RKO (cell line): ENCODE measurements at regions not wholly inside any gene's neighbourhood (a gene's known extent, or its start where the extent isn't known, plus 50 kb on each side); places are given as distances from the start of the nearest gene placed in this dataset.

Source experiments
- DNase-seq: peaks from one replicate; pipeline ENCODE4 v3.0.0-alpha.2; 2016; ENCODE audit warnings: low spot score

DNA sequence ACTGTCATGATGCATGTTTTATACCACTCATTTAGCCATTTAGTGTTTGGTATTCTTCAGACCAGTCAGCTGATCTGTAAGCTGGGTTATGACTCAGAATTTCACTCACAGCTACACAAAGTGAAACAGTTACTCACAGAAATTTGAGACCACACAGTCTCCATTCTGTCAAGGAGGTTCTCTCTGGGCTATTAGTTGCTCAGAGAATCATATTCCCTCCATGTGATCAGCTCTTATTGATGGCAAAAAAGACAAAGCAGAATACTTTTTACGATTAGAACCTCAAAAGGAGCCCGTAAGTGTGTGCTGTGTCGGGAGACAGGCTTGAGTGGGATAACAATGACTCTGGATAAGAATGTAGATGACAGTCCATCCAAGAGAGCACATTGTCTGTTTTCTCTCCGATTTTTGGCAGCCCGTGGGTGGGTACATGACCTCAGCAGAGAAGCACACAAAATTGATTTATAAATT is 277.6 kb upstream of the SORCS1 start:
- DNase-seq = peak; percentile 53

DNA sequence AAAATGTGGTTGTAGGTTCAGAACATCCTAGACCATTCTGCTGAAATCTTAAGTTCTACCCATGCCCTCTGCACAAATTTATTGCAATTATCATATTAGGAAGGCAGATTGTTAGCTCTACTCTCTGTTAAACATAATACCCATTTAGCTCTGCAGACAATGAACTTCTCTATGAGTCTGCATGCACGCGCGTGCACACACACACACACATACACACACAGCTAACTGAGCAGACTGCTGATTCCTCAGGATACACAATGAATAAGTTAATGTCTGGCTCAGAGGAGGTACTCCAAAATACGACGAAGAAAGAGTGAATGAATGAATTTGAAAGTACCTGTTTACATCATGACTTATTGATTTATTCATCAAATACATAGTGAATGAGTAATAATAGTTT is 276.2 kb upstream of the SORCS1 start:
- DNase-seq = no peak

DNA sequence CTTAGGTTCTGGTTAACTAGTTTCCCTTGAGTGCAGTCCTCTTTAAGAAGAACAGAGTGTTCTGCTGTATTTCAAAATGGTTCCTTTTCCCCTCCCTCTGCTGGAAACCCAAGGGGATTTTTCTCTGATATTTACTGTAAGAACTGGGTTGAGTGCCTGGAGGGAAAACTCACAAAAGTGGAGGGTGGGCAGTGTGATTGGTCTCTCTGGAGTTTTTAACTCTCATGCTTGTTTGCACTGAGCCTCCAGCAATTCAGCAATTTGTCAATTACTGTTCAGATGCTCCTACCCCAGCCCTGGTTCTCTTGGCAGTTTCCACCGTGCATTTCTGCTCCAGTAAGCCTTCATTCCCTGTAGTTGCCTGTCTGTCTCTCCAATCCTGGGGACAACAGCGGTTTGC is 273.4 kb upstream of the SORCS1 start:
- DNase-seq = no peak

DNA sequence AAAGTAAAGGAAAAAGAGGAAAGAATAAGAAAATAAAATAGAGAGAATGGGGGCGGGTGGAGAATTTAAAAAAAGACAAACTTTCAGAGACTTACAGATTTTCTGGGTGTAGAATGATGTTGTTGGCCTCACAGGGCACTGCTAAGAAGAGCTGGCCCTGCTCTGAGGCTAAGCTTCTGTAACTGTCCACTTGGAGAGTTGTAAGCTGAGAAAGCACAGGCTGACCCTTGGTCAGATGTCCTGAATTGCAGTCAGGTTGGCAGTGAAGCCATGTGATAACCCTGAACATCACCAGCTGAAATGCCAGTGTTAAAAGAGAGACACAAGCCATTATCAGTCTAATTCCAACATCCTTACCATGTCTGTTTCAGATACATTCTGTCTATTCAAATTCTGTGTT is 272.1 kb upstream of the SORCS1 start:
- DNase-seq = no peak

DNA sequence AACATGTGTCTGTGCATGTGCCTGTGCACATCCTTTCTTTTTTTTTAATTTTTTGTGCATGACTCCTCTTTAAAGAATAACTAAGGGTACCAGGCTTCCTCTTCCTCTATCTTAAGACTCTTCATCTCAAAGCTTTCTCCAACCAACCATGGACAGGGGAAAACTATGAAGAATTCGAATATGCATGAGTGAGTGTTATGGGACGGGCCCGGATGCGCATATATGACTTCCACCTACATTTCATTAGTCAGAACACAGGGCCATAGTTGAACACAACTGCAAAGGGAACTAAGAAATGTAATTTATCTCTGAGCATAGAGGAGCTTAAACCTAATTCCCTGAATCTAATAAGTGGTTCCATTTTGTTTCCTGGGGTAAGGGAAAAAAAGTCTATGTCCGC is 270.3 kb upstream of the SORCS1 start:
- no peak for DNase-seq

DNA sequence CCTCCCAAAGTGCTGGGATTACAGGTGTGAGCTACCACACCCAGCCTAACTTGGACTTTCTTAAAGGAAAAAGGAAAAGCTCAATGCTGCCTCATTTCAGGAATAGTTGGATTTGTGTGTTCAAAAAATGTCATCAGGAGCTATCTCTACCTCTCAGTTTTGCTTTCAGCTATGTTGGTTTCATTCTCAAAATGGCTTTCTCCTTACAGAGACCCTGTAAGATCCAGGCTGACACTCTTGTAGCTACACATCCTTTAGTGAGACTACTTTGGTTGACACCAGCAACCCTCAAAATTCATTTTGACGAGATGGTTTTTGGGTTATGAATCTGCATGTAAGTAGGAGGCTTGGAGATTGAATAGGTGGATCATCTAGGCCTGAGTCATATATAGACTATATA is 269.7 kb upstream of the SORCS1 start:
- no peak for DNase-seq

DNA sequence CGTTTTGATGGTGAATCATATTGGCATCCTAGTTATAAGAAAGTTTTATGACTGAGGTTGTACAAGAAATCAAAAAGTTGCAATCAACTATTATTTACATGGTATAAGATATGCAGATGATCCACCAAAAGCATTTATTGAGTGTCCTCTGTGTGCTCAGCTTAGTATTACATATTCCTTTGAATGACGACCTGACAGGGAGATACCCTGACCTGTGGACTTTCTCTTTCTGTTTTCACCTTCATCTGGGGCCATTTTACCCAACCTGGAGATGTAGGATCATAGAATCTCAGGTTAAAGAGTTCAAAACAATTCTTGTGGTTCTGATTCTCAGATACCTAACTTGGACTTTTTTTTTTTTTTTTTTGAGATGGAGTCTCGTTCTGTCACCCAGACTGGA is 269.1 kb upstream of the SORCS1 start:
- no peak for DNase-seq

DNA sequence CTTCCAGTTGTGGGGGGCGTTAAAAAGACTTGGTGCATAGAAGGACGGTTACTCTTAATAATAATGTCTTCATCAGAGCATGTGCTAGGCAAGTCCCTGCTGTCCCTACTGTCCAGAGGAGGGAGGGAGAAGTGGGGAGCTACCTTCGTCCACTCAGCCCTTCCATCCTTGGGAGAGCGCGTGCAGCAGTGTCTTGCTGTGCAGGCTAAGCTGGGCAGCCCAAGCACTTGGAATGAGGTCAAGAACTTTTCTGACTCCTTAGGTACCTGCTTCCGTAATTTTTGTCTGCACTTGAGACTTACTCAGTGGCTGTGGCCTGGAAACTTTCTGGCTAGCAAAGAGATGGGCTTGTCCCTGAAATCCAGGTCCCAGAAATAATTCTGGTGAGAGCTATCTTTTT is 265.9 kb upstream of the SORCS1 start:
- DNase-seq = no peak

DNA sequence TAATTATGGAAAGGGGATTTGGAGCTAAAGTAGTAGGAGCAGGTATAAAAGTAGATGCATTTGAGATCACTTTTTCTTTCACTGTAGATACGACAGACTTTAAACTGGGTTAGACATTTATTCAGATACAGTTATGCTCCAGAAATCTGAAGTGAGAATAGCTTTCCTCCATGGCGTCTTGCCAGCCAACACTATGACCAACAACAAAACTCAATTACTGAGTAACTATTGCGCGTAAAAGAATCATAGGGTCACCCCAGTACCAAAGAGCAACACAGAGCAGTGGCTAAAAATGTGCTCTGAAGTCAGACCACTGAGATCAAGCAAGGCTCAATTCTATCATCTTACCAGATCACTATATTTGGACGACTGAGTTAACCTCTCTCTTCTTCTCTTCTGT is 262.5 kb upstream of the SORCS1 start:
- DNase-seq = no peak

DNA sequence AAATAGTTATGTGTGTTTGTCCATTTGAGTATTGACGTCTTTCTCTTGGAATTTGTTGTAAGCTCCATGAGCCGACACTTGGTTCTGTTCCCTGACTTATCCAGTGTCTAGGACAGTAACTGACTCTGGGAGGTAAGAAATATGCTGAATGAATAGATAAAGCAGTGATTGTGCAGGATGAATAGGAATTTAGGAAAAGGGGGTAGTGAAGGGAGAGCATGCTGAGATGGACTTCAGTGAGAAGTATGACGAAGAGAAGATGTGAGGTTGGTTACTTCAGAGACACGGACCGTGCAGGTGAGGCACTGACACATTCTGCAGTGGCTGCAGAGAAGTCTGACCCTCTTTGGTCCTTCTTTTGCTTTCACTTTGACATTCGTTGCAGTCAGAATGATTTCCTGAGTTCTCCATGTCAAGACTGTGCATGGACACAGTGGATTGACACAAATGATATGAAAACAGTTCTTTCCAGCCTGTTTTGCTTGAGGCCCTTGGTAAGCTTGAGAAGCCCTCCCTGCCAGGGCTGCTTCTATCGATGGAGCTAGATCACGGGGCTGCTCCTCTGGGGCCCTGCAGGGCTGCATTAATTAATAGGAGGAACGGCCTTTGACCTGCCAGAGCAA is 261.5 kb upstream of the SORCS1 start:
- DNase-seq = no peak

DNA sequence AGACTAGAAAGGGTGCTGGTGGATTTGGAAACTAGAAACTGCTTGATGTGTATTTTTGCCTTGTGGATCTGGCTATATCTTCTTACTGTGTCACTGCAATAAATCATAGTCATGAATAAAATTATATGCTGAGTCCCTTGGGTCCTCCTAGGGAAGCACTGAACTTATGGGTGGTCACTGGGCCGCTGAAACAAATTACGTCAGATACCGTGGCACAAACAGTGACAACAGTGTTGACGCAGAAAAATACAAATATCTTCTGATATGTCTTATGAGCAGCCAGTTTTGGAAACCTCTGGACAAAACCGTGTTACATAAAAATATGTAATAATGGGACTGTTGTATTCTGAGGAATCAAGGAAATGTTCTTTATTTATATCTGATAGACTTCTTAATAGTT is 260.1 kb upstream of the SORCS1 start:
- no peak for DNase-seq

DNA sequence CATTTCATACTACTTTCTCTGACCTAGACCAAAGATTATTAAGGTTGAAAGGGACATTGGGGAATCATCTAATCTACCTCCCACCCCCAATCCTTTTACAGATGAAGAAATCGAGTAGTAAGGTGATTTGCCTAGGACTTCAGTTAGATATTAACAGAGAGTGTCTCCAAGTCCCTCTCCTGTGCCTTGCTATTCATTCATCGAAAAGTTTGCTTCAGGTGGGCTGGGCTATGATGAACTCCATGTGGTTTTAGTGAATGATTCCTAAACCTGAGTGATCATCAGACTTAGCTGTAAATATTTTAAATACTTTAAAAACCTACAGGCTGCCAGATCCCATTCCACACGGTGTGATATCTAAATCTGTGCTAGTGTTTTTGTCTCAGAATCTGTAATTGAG is 259.4 kb upstream of the SORCS1 start:
- DNase-seq = no peak

DNA sequence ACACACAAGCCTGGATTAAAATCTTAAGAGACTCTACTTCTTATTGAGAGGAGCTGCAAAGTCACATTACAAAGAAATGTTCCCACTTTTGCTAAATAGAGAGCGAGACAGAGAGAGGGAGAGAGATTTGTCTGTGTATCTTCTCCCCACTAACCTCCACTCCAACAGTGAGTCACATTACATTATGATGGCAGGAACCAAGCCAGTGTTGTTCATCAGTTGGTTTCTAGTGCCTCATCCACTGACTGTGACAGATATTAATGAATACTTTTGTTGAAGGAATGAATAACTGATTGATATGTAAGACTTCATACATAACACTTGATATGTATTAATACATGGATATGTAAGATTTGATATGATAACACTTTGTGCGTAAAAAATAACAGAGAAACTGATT is 258.2 kb upstream of the SORCS1 start:
- no peak for DNase-seq

DNA sequence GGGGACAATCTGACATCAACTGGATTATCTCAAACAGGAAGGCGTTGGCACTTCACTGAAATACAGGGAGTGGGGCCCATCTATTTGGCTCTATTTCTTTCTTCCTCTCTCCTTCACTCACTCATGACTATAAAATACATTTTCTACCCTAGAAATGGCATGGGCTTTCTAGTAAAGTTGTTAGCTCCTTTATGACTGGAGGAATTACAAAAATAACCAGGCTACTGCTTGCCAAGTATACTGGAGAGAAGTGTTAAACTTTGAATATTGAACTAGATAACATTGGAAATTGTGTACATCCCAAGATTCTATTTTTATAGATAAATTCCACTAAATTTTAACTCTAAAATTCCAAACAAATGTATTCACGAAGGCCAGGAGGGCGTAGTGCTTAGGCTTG is 255.7 kb upstream of the SORCS1 start:
- DNase-seq = no peak

DNA sequence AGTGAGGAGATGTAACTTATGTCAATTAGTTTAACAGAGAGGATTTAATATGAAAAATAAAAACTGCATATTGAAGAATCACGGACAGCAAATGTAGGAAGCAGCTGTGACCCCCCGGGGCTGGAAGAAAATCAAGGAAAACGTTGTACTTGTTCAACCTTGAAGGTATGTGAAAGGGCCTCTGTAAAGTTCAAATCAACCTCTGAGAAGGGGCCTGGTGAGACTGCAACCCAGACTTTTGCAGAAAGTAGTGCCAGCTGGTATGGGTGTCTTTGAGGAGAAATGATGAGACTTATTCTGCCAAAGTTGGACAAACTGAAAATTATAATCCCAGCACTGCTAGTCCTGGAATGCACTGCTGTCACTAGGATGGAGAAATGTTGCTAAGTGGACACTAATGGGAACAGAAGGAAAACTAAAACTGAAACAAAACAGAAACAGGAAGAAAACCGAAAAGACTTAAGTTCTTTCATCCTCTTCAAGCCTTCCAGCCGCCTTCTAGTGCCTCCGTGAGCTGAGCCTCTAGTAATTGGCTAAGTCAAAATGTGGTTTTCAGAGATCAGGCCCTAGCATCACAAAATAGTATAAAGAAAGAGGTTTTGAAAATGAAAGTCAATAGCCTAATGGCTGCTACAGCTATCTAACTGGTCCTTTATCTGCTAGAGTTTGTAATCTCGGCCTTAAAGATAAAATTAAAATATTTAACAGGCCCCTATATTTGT is 253.7 kb upstream of the SORCS1 start:
- DNase-seq = no peak

DNA sequence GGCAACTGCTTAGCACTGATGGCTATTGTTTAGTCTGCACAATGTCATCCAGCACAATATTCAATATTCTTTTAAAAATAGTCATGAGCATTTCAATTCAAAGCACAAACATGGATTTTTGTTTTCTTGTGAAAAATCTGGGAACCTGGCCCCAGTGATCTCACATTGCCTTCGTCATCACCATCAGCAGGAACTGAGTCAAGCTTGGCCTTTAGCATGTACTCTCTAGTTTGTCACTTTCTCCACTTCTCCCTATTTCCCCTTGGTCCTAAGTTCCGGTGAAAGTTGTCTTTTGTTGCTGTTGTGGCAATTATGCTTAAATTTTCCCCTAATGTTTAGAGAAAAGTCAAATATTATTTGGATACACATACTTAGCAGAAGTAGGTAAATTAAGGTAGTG is 252.9 kb upstream of the SORCS1 start:
- DNase-seq = no peak

DNA sequence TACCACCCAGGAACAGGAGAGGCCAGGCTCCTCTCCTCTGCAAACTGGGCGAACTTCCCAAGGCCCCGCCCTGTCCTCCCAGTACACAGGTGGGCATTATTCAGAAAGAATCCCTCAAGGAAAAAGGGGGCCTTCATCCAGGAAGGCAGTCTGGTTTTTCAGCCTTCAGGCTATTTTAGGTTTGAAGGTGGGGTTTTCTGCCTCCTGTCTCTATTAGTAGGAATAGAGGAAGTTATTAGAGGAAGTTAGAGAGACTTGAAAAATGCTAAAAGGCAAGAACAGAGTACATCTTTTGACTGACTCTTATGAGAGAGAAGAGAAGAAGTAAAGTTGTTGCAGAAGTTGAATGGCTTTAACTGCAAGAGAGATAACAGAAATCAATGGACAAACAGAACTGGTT is 250.9 kb upstream of the SORCS1 start:
- no peak for DNase-seq

DNA sequence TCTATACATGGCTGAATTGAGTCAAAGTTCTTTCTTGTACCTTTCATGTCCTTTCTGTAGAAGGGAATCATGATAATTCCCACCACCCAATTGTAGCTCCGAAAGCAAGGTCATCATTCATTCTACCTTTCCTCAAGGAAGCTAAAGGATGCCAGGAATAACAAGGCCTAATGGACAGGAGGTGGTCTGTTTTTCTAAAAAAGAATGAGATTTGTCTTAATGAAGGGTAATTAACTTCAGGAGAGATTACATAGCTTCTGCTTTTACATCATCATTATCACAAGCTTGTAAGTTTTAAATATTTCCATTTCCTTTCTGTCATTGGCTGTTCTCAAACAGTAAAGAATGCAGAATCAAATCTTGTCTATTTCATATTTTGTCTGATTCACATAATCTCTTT is 249.5 kb upstream of the SORCS1 start:
- DNase-seq = no peak

DNA sequence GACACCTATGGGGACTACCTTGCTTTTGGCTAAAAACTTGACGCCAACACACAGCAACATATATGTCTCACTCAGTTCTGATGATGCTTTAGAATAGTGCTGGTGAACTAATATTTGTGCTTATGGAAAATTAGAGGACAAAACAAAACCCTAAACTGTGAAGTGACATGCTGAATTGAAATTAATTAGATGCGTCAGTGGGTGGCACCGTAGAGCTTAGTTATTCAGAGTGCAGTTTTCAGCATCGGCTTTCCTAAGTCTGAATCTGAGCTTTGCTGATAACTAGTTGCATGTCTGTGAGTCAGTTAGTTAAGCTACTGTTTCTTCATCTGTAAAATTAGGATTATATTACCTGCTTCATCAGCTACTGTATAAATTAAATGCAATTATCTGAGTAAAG is 245.0 kb upstream of the SORCS1 start:
- DNase-seq = peak; percentile 34

DNA sequence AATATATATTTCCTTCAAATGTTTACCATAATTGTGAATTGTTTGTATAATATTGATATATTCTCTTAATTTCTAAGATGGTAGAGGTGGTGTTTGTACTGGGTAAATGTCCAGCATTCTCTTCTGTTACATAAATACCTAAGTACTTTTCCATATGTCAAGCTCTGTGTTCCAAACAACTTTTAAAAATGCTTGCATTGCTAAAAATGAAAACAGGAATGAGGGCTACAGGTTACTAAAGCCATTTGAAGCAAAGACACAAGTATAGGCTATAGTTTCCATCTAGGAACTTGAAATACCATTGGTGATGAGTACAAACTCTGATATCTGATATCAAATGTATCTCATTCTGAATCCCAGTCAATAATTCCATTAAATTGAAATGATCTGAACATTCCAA is 233.6 kb upstream of the SORCS1 start:
- DNase-seq = no peak

DNA sequence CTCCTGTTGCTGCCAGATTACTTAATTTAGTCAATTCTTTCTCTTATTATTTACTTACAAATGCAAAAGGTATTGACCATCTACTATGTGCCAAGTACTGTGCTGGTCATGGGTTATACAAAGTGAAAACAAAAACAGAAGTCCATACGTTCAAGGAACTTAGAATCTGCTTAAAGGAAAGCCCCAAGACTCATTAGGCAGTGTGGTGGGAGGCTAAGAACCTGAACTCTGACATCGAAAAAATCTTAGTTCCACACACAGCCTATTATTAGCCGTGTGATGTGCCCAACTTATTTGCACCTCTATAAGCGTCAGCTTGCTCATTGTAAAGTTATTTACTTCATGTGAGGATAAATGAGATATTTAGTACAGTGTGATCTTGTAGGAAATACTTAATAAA is 227.4 kb upstream of the SORCS1 start:
- no peak for DNase-seq

DNA sequence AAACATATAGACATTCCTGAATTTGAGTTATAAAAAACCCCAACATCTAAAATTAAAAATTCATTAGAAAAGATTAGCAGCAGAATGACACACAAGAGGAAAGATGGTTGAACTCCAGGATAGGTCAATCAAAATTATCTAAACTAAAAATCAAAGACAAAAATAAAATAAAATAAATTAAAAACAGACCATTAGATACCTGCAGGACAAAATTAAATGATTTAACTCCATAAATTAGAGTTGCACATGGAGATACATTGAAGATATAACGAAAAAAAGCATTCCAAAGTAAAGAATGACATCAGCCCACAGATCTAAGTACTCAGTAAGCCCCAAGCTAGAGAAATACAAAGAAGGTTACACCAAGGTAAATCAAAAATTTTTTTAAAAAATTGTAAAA is 226.1 kb upstream of the SORCS1 start:
- DNase-seq = no peak

DNA sequence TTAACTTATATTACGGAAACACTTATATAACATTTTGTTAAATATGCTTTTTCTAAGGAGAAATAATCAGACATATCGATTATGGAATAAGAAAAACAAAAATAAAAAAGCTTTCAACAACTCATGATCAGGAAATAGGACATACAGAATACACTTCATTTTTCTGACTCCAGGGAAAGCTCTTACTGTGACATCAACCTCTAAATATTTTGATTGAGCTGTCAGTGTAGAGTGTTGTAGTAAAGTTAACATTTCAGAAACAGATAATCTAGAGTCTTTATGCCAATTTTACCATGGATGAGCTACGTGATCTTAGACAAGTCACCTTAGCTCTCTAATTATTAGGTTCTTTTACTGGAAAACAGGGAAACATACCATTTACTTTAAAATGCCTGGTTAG is 218.9 kb upstream of the SORCS1 start:
- no peak for DNase-seq

DNA sequence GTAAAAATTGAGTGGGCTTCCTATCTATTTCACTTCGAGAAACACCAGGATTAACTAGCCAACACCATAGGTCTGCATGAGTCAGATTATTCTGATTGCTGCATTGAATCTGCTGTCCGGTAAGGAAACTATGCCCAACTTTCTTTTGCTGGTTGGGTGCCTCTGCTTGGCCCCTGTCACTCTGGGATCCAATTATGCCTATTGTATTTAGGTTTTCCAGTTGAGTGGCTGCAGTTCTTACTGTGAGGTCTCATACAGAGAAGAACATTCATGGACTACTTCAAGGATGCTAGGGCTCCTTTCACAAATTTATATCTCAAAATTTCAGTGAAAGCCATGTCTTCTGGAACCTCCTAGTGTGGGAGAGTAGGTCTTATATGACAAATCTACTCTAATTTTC is 215.1 kb upstream of the SORCS1 start:
- no peak for DNase-seq
